ENCODE measurements at regions not wholly inside any gene's neighbourhood (a gene's known extent, or its start where the extent isn't known, plus 50 kb on each side); places are given as distances from the start of the nearest gene placed in this dataset.

- Histone ChIP-seq H3K4me1 (no peaks in the 10 kb centered on the region), H3K9me3 (no peaks in the 10 kb centered on the region), H3K36me3 (no peaks in the 10 kb centered on the region), H3K4me3 (no peak overlapping the region), H3K27ac (no peak overlapping the region), H3K27me3 (no peaks in the 10 kb centered on the region)
- DNase-seq (ENCODE audit: low spot score in 2 of 2), result no peak
- TF ChIP-seq EP300 (IDR thresholded peaks at IDR 0.05) (no peak), POLR2AphosphoS5 (IDR thresholded peaks at IDR 0.05) (no peak), CTCF (IDR thresholded peaks at IDR 0.05) (no peak), POLR2A (IDR thresholded peaks at IDR 0.05) (no peak)
- 37% methylated on average over 12 of the region's 12 CpGs for WGBS
Measured at GRCh38 chr9:88694625-88695024, 159.6 kb downstream of the NXNL2 start.

- TF ChIP-seq POLR2A (IDR thresholded peaks at IDR 0.05) (no peak), EP300 (IDR thresholded peaks at IDR 0.05) (no peak), CTCF (IDR thresholded peaks at IDR 0.05) (no peak), POLR2AphosphoS5 (IDR thresholded peaks at IDR 0.05) (no peak)
- Histone ChIP-seq H3K27ac (no peak overlapping the region), H3K27me3 (no peaks in the 10 kb centered on the region), H3K4me1 (no peaks in the 10 kb centered on the region), H3K36me3 (no peaks in the 10 kb centered on the region), H3K9me3 (no peaks in the 10 kb centered on the region), H3K4me3 (no peak overlapping the region)
- WGBS, result 87% methylated on average over 9 of the region's 9 CpGs
- DNase-seq (ENCODE audit: low spot score in 2 of 2), result no peak
Measured at GRCh38 chr9:88696501-88696900, 161.5 kb downstream of the NXNL2 start.

GRCh38 chr9:88697764-88698432 lies 162.9 kb downstream of the NXNL2 start:
- Histone ChIP-seq H3K27ac (no peak overlapping the region), H3K9me3 (no peaks in the 10 kb centered on the region), H3K4me3 (no peak overlapping the region), H3K27me3 (no peaks in the 10 kb centered on the region), H3K4me1 (no peaks in the 10 kb centered on the region), H3K36me3 (no peaks in the 10 kb centered on the region)
- no peak for TF ChIP-seq EP300 (IDR thresholded peaks at IDR 0.05)
- TF ChIP-seq CTCF (IDR thresholded peaks at IDR 0.05), result no peak
- TF ChIP-seq POLR2A (IDR thresholded peaks at IDR 0.05), result no peak
- no peak for TF ChIP-seq POLR2AphosphoS5 (IDR thresholded peaks at IDR 0.05)
- no peak for DNase-seq (ENCODE audit: low spot score in 2 of 2)
- WGBS, result 77% methylated on average over 8 of the region's 8 CpGs

- H3K4me3 ChIP-seq, result no peak overlapping the region
- WGBS, result 94% methylated on average over 2 of the region's 2 CpGs
- no peaks in the 10 kb centered on the region for H3K36me3 ChIP-seq
- no peak overlapping the region for H3K27ac ChIP-seq
- H3K4me1 ChIP-seq, result no peaks in the 10 kb centered on the region
- no peaks in the 10 kb centered on the region for H3K27me3 ChIP-seq
- H3K9me3 ChIP-seq, result no peaks in the 10 kb centered on the region
- TF ChIP-seq POLR2A (IDR thresholded peaks at IDR 0.05) (no peak), EP300 (IDR thresholded peaks at IDR 0.05) (no peak), POLR2AphosphoS5 (IDR thresholded peaks at IDR 0.05) (no peak), CTCF (IDR thresholded peaks at IDR 0.05) (no peak)
- no peak for DNase-seq (ENCODE audit: low spot score in 2 of 2)
Measured at GRCh38 chr9:88702985-88703384, 168.0 kb downstream of the NXNL2 start.

- 92% methylated on average over 13 of the region's 38 CpGs for WGBS
- no peak overlapping the region for H3K27ac ChIP-seq
- TF ChIP-seq EP300 (IDR thresholded peaks at IDR 0.05), result no peak
- no peak for TF ChIP-seq POLR2AphosphoS5 (IDR thresholded peaks at IDR 0.05)
- TF ChIP-seq CTCF (IDR thresholded peaks at IDR 0.05), result no peak
- no peak for TF ChIP-seq POLR2A (IDR thresholded peaks at IDR 0.05)
- H3K4me1 ChIP-seq, result no peaks in the 10 kb centered on the region
- H3K36me3 ChIP-seq, result no peaks in the 10 kb centered on the region
- no peaks in the 10 kb centered on the region for H3K27me3 ChIP-seq
- H3K4me3 ChIP-seq, result no peak overlapping the region
- no peaks in the 10 kb centered on the region for H3K9me3 ChIP-seq
- no peak for DNase-seq (ENCODE audit: low spot score in 2 of 2)
Measured at GRCh38 chr9:88706193-88707113, 171.5 kb downstream of the NXNL2 start.

All from suprapubic skin (tissue), 4 donors.